Fibroblast of skin of left biceps (primary cell): ENCODE measurements at regions not wholly inside any gene's neighbourhood (a gene's known extent, or its start where the extent isn't known, plus 50 kb on each side); places are given as distances from the start of the nearest gene placed in this dataset.
"Not testable (repeated sequence)": the region's sequence is repeated elsewhere in the genome, so short reads cannot be mapped to it uniquely, and the experiment has no call there.

Experiments
- DNase-seq, 2 experiments: peaks; one replicate each; pipeline ENCODE4 v3.0.0-alpha.2; 2013; ENCODE audit warnings: low read depth in 2 of 2

DNA sequence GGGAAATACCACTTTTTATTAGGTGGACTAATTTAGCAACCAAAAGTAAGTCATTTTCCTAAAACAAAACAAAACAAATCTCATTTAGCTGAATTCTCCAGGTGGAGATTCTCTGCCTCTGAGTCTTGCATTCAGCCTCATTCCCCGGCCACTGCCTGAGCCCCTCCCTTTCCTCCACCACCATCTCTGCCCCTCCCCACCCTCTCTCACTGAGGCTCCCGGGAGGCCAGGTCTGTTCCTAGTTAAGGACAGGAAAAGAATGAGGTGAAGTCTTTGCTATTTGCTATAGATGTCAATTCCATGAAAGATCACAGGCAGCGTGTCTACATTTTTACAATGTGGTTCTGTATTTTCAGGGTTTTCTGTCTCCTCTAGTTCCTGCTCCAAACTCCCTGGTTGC, 83.0 kb upstream of the SOX11 start:
- no peak for DNase-seq

- DNase-seq = no peak
Observed at GRCh38 chr2:5612666-5613065, 79.5 kb upstream of the SOX11 start.

- no peak for DNase-seq
Observed at GRCh38 chr2:5616019-5616418, 76.2 kb upstream of the SOX11 start.

DNA sequence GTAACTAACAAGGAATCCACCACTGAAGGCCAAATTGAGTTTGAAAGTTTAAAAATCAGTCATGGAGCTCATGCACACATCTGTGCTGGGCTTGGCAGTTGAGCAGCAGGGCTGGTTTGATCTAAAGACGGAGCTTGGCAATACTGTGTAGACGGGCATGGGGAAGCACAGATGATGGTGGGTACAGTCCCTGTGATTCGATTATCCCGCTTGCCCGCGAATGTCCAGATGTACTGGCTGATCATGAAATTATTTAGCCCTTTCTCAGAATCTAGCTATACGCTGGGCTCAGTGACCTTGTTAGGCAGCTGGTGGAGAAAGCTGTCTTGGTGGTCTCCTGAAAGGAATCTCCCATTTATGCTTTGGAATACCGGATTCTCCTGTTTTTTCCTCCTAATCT, 74.8 kb upstream of the SOX11 start:
- DNase-seq = no peak

- DNase-seq = no peak
Observed at GRCh38 chr2:5617796-5618195, 74.4 kb upstream of the SOX11 start.

DNA sequence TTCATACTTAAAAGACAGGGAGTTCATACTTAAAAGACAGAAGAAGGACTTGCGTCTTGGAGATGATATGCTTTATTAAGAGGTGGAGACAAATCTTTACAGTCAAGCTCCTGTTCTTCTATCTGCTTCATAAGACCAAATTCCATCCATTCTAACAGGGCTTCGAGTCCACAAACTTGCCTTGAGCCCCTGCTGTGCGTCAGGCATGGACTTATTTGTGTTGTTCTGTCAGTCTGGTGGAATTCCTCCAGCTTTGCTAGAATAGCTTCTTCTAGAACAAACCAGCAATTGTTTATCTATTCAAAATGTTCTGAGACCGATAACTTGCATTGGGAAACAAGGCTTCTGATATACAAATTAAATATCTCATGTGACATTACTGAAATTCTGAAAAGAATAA, 73.9 kb upstream of the SOX11 start:
- DNase-seq = no peak

DNA sequence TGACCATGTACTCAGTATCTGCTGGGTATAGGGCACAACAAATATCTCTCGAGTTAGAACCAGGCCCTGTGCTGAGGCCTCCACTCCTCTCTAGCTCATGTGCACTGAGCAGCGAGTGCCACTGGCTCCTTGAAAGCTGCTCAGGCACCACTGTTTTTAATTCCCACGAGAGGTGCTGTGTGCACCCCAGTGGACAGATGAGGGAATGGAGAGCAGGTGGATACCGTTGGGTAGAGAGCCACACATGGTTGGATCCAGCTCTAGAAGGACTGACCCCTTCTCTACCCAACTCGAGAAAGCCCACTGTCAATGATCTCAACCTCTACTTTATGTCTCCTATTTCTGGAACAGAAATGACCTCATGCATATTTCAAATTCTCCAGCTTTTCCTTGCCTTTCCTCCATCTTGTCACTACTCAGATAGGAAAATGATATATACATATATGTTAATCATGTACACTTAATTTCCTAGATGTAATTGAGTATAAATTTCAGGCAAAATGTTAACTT, 66.6 kb upstream of the SOX11 start:
- not testable (repeated sequence) for DNase-seq

GRCh38 chr2:5628484-5628883, 63.7 kb upstream of the SOX11 start:
- DNase-seq = not testable (repeated sequence)

GRCh38 chr2:5629510-5629909, 62.7 kb upstream of the SOX11 start:
- not testable (repeated sequence) for DNase-seq

GRCh38 chr2:5637051-5637450, 55.1 kb upstream of the SOX11 start:
- not testable (repeated sequence) for DNase-seq
